ENCODE measurements at regions not wholly inside any gene's neighbourhood (a gene's known extent, or its start where the extent isn't known, plus 50 kb on each side); places are given as distances from the start of the nearest gene placed in this dataset.

DNA sequence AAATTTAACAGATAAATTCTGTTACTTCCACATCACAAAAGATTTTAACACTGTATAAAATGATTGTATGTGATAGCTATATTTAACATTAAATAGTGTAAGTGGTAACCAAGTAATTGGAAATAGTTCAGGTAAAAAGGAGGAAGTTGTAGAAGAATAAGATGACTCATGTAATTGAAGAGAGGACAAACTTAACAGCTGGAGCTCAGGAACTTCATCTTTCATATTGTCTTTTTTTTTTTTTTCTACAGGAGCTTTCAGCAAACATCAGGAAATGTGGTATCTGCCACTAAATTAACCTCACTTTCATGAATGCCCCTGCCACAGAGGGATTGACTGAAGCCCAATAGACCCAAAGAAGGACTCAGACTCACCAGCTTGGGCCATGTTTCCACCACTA, 188.4 kb upstream of the VEGFC start:
- H3K27me3 ChIP-seq, result no peaks in the 10 kb centered on the region
- no peak overlapping the region for H3K4me3 ChIP-seq
- H3K27ac ChIP-seq, result no peak overlapping the region
- H3K4me1 ChIP-seq, result no peaks in the 10 kb centered on the region
- no peaks in the 10 kb centered on the region for H3K36me3 ChIP-seq
- TF ChIP-seq EP300 (IDR thresholded peaks at IDR 0.05) (no peak), POLR2A (IDR thresholded peaks at IDR 0.05) (no peak), POLR2AphosphoS5 (IDR thresholded peaks at IDR 0.05) (no peak)
- TF ChIP-seq, protein P1, sequence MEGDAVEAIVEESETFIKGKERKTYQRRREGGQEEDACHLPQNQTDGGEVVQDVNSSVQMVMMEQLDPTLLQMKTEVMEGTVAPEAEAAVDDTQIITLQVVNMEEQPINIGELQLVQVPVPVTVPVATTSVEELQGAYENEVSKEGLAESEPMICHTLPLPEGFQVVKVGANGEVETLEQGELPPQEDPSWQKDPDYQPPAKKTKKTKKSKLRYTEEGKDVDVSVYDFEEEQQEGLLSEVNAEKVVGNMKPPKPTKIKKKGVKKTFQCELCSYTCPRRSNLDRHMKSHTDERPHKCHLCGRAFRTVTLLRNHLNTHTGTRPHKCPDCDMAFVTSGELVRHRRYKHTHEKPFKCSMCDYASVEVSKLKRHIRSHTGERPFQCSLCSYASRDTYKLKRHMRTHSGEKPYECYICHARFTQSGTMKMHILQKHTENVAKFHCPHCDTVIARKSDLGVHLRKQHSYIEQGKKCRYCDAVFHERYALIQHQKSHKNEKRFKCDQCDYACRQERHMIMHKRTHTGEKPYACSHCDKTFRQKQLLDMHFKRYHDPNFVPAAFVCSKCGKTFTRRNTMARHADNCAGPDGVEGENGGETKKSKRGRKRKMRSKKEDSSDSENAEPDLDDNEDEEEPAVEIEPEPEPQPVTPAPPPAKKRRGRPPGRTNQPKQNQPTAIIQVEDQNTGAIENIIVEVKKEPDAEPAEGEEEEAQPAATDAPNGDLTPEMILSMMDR (IDR thresholded peaks at IDR 0.05), result no peak
- no peak for DNase-seq (ENCODE audit: low spot score in 2 of 2)
- no peaks in the 10 kb centered on the region for H3K9me3 ChIP-seq

DNA sequence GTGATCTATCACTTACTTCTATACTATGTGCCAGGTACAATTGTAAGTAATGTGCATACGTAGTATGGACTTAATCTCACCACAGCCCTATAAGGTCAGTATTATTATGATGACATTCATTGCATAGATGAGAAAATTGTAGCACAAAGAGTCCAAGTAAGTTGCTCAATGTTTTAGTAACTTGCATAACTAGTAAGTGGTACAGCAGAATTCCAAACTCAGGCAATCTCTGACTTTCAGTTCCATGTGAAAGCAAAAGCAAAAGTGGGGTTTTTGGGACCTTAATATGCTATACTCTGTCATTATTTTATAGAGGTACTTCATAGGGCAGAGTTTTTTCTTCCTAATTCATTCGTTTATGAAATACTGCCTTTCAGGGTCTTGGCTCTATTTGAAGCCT, 188.8 kb upstream of the VEGFC start:
- no peak for DNase-seq (ENCODE audit: low spot score in 2 of 2)
- Histone ChIP-seq H3K27ac (no peak overlapping the region), H3K27me3 (no peaks in the 10 kb centered on the region), H3K36me3 (no peaks in the 10 kb centered on the region), H3K4me3 (no peak overlapping the region), H3K9me3 (no peaks in the 10 kb centered on the region), H3K4me1 (no peaks in the 10 kb centered on the region)
- WGBS, result 68% methylated on average over 2 of the region's 2 CpGs
- TF ChIP-seq, protein P1 (IDR thresholded peaks at IDR 0.05), result no peak
- TF ChIP-seq POLR2A (IDR thresholded peaks at IDR 0.05) (no peak), EP300 (IDR thresholded peaks at IDR 0.05) (no peak), POLR2AphosphoS5 (IDR thresholded peaks at IDR 0.05) (no peak)

DNA sequence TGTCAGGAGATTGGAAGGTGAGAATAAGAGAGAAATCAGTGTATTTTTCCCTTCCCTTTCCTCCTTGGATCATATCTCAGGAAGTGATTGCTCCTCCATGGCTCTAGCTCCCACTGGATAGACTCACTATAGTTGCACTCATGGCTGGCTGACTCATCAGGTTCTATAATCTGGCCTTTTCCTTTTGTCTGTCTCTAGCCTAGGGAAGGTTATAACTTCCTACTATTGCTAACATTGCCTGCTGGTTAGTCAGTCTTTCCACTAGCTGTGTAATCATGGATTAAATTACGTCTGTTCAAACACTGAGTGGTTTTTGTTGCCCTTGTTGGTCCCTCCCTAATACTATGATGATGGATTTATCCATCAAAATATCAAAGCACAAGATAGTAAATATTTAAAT, 195.5 kb upstream of the VEGFC start:
- no peaks in the 10 kb centered on the region for H3K36me3 ChIP-seq
- TF ChIP-seq EP300 (IDR thresholded peaks at IDR 0.05), result no peak
- TF ChIP-seq, protein P1 (IDR thresholded peaks at IDR 0.05), result no peak
- no peak for TF ChIP-seq POLR2AphosphoS5 (IDR thresholded peaks at IDR 0.05)
- no peak for TF ChIP-seq POLR2A (IDR thresholded peaks at IDR 0.05)
- no peaks in the 10 kb centered on the region for H3K27me3 ChIP-seq
- no peak overlapping the region for H3K27ac ChIP-seq
- 32% methylated on average over 1 of the region's 1 CpG for WGBS
- H3K4me3 ChIP-seq, result no peak overlapping the region
- H3K9me3 ChIP-seq, result no peaks in the 10 kb centered on the region
- H3K4me1 ChIP-seq, result no peaks in the 10 kb centered on the region
- DNase-seq (ENCODE audit: low spot score in 2 of 2), result no peak

DNA sequence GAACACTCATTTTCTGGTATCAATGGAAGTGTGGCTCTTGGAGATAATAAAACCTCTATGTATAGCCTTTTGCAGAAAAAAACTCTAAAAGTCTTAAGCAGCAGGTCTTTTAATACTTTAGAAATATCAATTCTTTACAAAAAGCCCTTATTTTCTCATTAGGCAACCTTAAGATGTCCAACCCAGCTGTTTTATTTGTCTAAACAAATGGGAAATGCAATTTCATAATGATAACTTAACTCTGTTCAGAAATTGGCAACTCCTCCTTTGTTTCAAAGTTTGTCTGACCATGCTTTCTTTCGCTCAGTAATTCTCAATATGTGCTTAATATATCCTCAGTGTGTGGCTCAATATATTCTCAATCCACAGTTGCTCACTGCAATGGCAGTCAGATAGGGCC, 196.5 kb upstream of the VEGFC start:
- no peak overlapping the region for H3K4me3 ChIP-seq
- H3K27ac ChIP-seq, result no peak overlapping the region
- no peaks in the 10 kb centered on the region for H3K9me3 ChIP-seq
- no peaks in the 10 kb centered on the region for H3K27me3 ChIP-seq
- no peak for DNase-seq (ENCODE audit: low spot score in 2 of 2)
- no peaks in the 10 kb centered on the region for H3K36me3 ChIP-seq
- no peak for TF ChIP-seq POLR2AphosphoS5 (IDR thresholded peaks at IDR 0.05)
- no peak for TF ChIP-seq POLR2A (IDR thresholded peaks at IDR 0.05)
- WGBS, result 94% methylated on average over 1 of the region's 1 CpG
- no peaks in the 10 kb centered on the region for H3K4me1 ChIP-seq

DNA sequence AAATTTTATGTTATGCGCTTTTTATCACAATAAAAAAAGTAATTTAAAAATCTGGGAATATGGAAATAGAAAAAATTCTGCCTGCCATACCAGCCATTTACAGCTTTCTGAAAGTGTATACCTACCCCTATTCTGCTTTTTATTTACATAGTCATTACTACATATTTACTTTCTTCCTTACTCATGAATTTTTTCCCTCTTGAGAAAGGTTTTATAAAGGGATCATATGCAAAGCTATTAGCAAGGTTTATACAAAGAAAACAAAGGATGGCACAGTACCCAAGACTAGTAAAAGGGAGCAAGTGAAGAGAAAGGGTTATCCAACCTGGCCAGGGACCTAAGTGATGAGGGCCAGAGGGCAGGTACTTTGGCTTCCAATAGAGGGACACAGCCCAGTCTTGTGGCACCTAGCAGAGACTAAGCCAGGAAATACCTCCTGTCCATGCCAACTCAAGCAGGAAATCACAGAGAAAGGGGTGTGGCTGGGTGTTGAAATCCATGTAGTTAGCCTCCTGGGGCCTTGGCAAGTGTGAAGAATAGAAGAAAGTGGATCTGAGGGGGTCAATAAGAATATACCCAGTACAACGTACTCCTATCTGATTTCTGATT, 207.3 kb upstream of the VEGFC start:
- DNase-seq (ENCODE audit: low spot score in 2 of 2), result no peak
- Histone ChIP-seq H3K4me3 (no peak overlapping the region), H3K36me3 (no peaks in the 10 kb centered on the region), H3K27ac (no peak overlapping the region), H3K9me3 (no peaks in the 10 kb centered on the region), H3K4me1 (no peaks in the 10 kb centered on the region), H3K27me3 (no peaks in the 10 kb centered on the region)
- TF ChIP-seq, protein P1 (IDR thresholded peaks at IDR 0.05), result no peak
- WGBS, result 64% methylated on average over 2 of the region's 2 CpGs

Measured in suprapubic skin (tissue), 4 donors.